Astrocyte of the cerebellum (primary cell): ENCODE measurements at regions not wholly inside any gene's neighbourhood (a gene's known extent, or its start where the extent isn't known, plus 50 kb on each side); places are given as distances from the start of the nearest gene placed in this dataset.

Experiments used
- DNase-seq: peaks from one replicate; pipeline ENCODE4 v3.0.0-alpha.2; 2011; ENCODE audit warnings: low read depth
- H3K4me3 ChIP-seq: 2 replicates; pipeline ENCODE4 v1.5.1; 2011; ENCODE audit warnings: mild to moderate bottlenecking, low read depth, low read length, moderate library complexity
- CTCF ChIP-seq: IDR thresholded peaks from 2 replicates; pipeline ENCODE4 v1.5.1; 2012; ENCODE audit warnings: low read length, low read depth, moderate library complexity, mild to moderate bottlenecking; ENCODE audit errors: missing control alignments
- in situ Hi-C: cut with HindIII; loops from 2 replicates; pipeline ENCODE4 v1.10.0; 2017; ENCODE audit warnings: low sequenced_read_pairs

- DNase-seq, result no peak
- H3K4me3 ChIP-seq, result no peak overlapping the region
- no peak for TF ChIP-seq CTCF
- in situ Hi-C loops, result no loop called here
Measured at GRCh38 chr7:67406976-67407375, 410.3 kb downstream of the TYW1 start.

- no peak for DNase-seq
- TF ChIP-seq CTCF, result no peak
- in situ Hi-C loops, result no loop called here
- no peak overlapping the region for H3K4me3 ChIP-seq
Measured at GRCh38 chr7:67407392-67408071, 410.9 kb downstream of the TYW1 start.

GRCh38 chr7:67408109-67408508 lies 411.5 kb downstream of the TYW1 start:
- no peak for TF ChIP-seq CTCF
- in situ Hi-C loops, result no loop called here
- H3K4me3 ChIP-seq, result no peak overlapping the region
- no peak for DNase-seq

- DNase-seq, result no peak
- no peak overlapping the region for H3K4me3 ChIP-seq
- no peak for TF ChIP-seq CTCF
- in situ Hi-C loops, result no loop called here
Measured at GRCh38 chr7:67413670-67414069, 417.0 kb downstream of the TYW1 start.

GRCh38 chr7:67414858-67415257 lies 418.2 kb downstream of the TYW1 start:
- H3K4me3 ChIP-seq, result no peak overlapping the region
- TF ChIP-seq CTCF, result no peak
- in situ Hi-C loops, result no loop called here
- DNase-seq, result no peak

GRCh38 chr7:67422601-67423000 lies 426.0 kb downstream of the TYW1 start:
- no peak for TF ChIP-seq CTCF
- no peak for DNase-seq

More at GRCh38 chr7:67422601-67423000, 426.0 kb downstream of the TYW1 start:
- in situ Hi-C loops, result no loop called here
- no peak overlapping the region for H3K4me3 ChIP-seq
